Tongue (tissue), 1 donor: ENCODE measurements at regions not wholly inside any gene's neighbourhood (a gene's known extent, or its start where the extent isn't known, plus 50 kb on each side); places are given as distances from the start of the nearest gene placed in this dataset.
"Not testable (repeated sequence)": the region's sequence is repeated elsewhere in the genome, so short reads cannot be mapped to it uniquely, and the experiment has no call there.

ENCODE experiments used
- DNase-seq: peaks from one replicate; pipeline ENCODE4 v3.0.0-alpha.2; 2015

DNA sequence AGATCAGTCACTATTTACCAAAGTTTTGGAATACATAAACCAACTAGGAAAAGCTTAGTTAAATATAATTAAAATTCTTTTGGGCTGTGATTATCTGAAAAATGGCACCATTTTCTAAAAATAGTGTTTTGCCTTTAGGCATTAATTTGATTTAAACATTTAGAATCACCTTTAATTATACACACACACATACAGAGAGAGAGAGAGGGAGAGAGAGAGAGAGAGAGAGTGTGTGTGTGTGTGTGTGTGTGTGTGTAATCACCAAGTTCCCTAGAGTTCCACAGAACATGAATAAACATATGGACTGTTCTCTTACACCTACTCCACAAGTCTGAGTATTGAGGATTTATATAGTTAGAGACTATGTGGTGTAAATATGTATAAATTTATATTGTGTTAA is 141.2 kb upstream of the ATXN1 start:
- no peak for DNase-seq

DNA sequence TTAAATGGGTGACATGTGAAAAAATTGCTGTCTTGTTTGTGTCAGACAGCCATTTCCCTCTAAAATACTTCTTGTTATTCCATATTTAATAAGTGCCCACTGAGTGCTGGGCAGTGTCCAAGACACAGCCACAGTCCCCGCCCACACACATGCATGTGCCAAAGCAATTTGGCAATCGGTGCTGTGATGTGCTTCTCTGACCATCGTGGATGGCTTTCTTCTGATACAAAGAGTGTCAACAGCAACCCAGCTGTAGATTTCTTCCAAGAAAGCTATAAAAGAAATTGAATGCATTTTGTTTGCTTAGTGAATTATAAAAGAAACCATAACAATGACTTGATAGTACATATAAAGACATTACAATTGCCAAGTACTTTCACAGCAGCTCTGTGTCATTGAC is 140.5 kb upstream of the ATXN1 start:
- peak; percentile 75 for DNase-seq

DNA sequence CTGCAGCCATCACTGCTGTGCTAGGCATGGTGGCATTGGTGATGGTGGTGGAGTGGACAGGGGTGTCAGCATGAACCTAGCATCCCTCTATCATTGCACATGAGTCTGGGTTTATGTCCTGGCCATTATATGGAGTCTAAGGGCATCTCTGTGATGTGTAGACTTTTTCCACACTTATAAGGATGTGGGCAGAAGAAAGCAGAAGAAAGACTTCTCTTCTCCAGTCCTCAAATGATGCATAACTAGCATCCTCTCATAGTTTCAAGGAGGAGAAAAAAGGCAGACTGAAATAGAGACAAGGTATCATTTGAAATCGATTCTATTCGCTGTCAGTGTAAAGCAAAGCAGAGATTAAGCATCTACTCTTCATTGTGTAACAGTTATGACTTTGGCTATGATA is 140.0 kb upstream of the ATXN1 start:
- DNase-seq, result no peak

DNA sequence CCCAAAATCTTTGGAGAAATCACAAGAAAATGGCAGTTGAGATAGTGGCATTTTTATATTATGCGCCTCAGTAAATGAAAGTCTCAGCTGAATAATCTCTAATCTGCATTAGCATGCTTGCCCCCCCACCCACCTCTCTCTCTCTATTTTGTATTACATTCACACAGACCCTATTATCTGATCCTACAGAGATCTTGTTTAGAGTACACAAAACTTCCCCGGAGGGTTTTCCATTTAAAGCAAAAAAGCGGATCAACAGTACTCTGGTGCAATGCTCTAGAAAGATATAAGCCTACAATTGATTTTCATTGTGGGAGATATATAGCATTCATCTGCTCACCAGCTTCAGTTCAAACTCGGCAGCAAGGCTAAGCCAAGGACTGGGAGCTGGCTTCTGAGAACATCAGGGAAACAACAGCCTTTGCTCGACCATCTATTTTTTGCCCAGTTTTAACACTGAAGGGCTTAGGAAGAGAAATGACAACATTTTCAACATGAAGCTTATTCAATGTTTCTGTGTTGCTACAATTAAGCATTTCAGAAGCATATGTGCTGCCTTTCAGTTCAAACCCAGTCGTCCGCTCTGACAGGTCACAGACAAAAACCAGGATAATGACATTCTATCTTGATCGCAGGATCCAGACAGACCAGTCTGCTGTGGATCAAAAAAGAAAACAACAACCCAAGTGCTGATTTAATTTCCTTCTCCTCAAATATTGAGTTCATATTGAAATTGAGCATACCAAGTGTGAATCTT is 137.6 kb upstream of the ATXN1 start:
- DNase-seq, result peak; percentile 25

DNA sequence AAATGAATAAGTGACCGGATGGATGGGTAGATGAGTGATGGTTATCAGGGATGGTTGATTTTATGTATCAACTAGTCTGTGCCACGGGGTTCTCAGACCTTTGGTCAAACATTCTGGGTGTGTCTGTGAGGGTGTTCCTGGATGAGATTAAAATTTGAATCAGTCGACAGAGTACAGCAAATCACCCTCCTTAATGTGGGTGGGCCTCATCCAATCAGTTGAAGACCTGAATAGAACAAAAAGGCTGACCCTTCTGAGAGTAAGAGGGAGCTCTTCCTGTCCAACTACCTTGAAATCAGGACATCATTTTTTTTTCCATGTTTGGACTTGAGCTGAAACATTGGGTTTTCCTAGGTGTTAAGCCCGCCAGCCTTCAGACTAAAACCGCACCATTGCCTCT is 136.4 kb upstream of the ATXN1 start:
- DNase-seq, result no peak

DNA sequence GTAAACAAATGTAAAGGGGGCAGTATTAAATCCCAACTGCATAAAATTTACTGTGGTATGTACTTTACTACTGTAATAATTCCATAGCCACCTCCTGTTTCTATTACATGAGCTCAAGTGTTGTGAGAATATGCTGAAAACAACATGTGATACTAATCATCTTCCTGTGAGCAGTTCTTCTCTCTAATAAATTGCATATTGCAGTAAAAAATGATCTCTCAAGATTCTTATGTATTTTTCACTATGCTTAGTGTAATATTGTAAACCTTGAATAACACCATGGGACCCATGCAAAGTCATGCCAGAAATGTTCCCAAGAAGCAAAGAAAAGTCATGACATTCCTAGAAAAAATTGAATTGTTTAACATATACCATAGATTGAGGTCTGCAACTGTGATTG is 133.0 kb upstream of the ATXN1 start:
- no peak for DNase-seq

DNA sequence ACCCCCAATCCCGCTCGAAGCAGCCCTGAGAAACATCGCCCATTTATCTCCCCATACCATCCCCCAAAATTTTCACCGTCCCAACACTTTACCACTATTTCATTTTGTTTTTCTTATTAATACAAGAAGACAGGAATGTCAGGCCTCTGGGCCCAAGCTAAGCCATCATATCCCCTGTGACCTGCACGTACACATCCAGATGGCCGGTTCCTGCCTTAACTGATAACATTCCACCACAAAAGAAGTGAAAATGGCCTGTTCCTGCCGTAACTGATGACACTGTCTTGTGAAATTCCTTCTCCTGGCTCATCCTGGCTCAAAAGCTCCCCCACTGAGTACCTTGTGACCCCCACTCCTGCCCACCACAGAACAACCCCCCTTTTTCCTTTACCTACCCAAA is 129.8 kb upstream of the ATXN1 start:
- not testable (repeated sequence) for DNase-seq

DNA sequence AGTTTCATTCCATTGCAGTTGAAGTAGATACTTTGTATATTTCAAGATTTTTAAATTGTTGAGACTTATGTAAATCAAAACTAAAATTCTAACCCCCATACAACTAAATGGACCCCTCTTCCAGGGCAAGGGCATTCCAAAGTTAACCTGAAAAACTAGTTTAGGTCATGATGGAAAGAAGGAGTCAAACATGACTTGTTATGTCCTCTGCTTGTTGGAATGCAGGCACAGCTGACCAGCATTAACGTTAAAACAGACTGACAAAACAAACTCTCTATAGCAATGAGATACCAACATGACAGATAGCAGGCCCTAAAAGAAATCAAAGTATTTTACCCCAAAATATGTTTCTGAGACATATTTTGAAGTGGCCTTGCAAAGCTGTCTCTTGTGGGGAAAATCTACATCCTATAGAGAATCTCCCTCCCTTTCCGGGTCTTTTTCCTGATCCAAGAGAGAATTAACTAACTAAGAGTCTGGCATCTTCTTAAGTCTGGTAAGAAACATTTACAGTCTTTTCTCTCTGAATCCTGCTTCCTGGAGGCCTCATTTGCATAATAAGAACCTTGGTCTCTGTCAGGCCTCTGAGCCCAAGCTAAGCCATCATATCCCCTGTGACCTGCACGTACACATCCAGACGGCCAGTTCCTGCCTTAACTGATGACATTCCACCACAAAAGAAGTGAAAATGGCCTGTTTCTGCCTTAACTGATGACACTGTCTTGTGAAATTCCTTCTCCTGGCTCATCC is 124.3 kb upstream of the ATXN1 start:
- DNase-seq, result no peak

DNA sequence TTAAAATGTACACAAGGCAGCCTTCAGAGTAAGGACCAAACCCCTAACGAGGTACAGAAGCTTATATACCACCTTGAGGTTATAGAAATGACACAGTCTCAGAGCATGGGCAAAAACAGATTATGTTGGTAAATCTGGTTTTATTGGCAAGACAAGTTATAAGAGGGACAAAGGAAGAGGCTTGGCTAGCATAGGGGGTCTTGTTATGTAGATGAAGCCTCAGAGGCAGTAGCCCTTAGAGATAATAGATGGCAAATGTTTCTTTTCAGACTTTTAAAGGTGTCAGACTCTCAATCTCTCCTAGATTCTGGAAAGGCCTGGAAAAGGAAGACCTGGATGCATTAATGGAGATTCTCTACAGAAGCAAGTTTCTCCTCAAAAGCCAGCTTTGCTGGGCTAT is 123.3 kb upstream of the ATXN1 start:
- no peak for DNase-seq

DNA sequence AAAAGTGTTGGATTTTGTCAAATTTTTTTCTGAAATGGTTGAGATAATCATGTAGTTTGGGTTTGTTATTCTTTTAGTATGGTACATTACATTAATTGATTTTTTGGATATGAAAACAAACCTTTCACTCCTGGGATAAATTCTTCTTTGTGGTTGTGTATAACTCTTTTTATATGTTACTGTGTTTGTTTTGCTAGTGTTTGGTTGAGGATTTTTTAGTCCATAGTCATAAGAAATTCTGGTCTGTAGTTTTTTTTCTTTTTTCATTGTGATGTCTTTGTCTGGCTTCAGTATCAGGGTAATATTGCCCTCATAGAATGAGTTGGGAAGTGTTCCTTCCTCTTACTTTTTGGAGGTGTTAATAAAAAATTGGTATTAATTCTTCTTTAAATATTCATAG is 122.2 kb upstream of the ATXN1 start:
- no peak for DNase-seq

DNA sequence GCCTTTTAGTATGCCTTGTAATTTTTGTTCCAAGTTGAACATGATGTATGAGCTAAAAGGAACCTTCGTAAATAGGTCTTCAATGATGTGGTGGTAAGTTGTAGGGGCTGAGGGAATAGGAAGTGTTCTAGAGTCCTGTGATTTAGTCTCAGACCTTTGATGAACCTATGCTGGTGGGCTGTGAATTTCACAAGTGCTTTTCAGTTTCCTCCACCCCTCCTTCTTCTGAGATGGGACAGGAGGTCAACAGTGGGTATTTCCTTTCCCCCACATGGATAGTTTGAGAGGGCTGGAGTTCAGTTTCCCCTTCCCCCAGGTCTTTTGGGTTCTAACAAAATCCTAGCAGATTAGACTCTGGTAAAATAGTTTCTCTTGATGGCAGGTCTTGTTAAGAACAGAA is 121.0 kb upstream of the ATXN1 start:
- DNase-seq, result no peak

DNA sequence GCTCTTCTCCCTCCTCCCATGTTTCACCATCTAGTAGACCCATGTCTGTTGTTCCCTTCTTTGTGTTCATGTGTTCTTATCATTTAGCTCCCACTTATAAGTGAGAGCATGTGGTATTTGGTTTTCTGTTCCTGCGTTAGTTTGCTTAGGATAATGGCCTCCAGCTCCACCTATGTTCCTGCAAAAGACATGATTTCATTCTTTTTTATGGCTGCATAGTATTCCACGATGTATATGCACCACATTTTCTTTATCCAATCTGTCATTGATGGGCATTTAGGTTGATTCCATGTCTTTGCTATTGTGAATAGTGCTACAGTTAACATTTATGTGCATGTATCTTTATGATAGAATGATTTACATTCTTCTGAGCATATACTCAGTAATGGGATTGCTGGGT is 115.6 kb upstream of the ATXN1 start:
- DNase-seq, result not testable (repeated sequence)

DNA sequence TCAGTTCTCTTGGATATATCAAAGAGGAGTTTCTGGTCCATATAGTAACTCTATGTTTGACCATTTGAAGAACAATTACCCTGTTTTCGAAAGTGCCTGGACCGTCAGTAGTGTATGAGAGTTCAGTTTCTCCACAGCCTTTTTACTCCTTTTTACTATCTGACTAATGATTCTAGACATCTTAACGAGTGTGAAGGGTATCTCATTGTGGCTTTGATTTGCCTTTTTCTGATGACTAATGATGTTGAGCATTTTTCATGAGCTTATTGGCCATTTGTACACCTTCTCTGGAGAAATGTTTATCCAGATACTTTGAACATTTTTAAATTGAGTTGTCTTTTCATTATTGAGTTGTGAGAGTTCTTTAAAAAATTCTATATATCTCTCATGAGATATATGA is 114.9 kb upstream of the ATXN1 start:
- DNase-seq, result no peak

DNA sequence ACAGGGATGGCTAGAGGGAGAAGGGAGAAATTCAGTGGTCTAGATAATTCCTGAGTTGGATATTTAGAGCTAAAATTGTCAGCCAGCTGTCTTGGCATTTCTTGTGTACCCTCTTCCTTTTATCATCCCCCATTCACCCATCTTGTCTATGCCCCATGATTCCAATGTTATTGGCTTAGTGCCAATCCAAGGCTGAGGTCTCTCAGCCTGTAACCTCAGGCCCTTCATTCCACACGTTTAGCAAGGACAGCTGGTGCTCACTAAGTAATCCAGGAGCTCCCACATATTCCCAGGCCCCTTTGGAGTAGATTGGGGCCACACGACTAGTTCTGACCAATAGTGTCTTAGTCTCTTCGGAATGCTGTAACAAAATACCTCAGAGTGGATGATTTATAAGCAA is 112.4 kb upstream of the ATXN1 start:
- DNase-seq, result peak; percentile 53

DNA sequence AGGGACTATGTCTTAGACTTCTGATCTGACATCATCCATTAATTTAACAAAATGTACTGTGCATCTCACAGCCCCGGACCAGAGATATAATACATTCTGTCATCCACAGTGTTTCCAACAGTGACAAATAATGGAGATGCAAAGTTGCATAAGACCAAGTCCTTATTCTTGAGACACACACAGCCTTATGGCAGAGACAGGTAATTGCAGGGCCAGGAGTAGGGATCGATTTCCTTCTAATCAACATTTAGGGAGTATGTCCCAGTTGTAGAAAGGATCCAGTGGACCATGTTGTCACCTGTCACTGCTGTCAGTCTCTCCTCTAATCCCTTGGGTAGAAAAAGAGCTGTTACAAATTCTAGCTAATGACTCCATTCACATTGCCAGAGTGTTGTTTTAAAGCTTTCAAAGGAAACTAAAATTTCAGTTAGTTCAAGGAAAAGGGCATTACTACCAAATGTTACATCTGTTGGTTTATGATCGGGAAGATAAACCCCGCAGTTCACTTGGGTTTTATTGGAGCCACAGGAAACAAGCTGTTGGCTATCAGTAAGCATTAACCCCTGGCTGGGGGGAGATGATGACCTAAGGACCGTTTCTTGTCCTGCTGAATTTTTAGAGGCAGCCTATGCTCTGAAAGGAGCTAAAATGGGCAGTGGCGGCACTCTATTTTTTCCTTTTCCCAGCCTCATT is 111.4 kb upstream of the ATXN1 start:
- no peak for DNase-seq

DNA sequence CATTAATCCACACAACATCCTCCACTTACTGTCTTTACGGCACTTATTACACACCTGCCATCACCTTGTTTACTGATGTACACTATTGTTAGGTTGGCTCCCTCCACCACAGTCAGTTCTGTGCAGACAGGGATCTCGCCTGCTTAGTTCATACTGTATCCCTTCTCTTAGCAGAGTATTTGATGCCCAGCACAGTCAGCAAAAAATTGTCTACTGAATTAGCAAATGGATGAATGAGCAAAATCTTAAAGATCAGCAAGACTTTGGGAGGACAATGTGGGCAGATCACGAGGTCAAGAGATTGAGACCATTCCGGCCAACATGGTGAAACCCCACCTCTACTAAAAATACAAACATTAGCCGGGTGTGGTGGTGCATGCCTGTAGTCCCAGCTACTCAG is 109.8 kb upstream of the ATXN1 start:
- DNase-seq, result no peak

DNA sequence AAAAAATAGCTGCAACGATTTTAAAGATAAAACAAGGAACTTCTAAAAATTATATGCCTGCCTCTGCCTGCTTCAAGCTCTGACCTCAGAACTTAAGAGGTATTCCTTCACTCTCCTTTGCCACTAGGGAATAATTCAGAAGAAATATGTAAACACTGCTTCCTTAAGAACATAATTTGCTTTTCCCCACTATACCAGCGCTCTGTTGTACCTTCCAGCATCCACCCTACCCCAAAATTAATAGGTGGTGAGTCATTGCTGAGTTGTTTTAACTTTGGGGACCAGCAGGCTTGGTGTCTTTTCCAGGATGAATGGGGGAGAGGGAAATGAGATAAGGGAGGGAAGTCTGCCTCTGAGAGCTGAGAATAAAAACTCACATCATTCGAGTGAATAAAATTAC is 107.7 kb upstream of the ATXN1 start:
- no peak for DNase-seq

DNA sequence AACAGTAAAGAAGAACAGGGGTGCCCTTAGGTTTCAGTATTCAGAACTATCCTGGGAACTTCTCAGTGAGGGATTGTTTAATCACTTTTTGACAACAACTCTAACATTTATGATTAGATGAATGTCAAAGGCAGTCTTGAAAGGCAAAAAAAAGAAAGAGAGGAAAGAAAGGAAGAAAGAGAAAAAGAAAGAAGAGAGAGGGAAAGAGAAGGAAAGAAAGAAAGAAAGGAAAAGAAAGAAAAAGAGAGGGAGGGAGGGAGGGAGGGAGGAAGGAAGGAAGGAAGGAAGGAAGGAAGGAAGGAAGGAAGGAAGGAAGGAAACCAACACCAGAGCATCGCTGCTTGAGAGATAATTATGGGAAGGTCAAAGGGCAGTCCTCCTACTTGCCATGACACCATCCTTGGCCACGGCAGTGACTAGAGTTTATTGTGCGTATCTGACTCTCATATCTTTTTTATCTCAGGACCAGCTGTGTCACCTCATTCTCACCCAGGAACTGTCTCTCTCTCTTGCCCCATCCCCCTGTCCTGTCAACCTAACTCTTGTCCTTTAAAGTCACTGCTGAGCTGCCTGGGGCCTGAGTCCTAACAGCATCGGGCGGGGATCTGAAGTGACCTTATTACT is 96.8 kb upstream of the ATXN1 start:
- DNase-seq, result no peak

DNA sequence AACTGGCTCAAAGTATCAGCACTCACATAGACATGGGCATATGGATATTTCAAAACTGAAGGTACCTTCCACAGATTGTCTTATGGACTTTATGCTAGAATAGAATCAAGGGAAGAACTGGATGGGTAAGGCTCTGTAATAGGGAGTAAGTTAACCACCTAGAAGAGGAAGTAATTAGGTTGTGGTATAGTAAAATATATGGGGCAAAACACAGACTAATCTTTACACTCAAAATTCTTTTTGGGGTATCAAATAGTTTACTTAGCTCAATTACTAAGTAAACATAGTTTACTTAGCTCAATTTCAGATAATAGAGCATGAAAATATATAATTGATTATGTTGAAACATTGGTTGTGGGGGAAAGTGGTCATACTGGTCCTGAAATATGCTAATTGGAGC is 94.2 kb upstream of the ATXN1 start:
- DNase-seq, result no peak

DNA sequence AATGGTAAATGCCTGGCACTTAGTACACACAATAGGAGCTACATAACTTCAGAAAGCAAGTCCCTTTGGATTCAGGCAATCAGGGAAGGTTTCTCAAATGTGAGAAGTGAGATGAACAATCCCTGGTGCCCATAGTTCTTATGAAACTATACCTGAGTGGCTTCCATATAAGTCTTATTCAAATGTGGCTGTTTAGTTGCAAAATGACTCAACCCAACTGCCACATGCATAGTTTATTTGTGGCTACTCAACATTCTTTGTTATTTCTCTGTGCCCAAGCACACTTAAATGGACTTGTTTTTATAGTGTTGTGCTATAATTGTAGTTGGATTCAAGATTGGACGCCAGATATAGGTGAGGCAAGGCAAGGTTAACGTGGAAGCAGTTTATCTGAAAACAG is 93.7 kb upstream of the ATXN1 start:
- no peak for DNase-seq

DNA sequence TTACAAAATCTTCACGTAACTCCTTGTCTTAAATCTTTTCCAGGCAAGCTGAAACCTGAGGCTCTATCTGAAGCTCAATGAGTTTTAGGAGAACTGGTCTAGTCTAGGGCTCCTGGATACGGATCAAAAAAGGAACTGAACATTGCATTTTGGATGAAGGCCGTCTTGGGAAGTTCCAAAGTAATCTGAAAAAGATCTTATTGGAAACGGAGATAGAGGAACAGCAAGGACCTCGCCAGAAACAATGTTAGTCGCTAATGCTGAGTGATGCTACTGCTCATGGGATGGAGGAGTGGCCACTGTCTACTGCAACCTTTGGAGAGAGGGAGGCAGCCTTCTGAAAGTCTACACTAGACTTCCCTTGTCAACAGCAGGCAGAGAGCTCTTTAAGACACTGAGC is 91.4 kb upstream of the ATXN1 start:
- DNase-seq, result no peak

DNA sequence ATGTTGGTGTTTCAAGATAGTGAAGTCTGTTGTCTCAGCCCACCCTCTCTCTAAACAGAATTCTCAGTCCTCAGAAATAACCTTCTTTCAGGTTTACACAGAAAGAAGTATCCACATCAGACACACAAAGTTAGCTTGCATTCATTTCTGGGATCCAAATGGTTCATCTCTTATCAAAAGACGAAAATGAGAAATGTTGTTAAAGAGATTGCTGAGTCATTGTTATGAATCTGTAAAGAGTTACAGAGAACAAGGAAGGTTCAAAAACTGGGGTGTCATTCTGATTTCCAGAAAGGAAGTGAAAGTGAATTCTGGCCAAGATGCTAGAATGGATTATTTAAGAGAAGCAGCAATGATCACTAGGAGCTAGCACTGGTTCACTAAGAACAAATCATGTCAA is 90.5 kb upstream of the ATXN1 start:
- no peak for DNase-seq

DNA sequence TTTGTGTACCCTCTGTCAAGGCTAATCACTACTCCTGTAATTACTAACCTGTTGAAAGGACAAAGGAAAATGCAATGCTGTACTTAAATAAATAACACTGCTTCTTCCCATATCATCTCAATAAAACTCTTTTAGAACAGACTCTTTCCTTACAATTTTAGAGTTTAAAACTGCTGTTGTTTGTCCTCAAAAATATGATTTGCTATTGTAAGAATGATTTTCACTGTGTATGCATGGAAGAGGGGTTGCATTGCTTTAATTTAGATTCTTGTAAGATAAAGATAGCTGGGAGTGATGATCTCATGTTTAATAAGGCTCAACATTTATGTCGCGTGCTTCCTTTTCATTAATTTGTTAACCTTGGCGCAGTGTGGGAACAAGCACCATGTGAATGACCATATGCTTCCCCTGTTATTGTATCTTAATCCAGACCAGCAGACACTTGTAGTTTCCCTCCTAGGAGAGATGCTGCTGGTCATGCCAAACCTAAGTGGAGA is 89.8 kb upstream of the ATXN1 start:
- no peak for DNase-seq
